Calu3 (cell line): ENCODE measurements at regions not wholly inside any gene's neighbourhood (a gene's known extent, or its start where the extent isn't known, plus 50 kb on each side); places are given as distances from the start of the nearest gene placed in this dataset.

Experiments used
- BruUV-seq: library from RNA; stranded (reverse); fragments of 400-500 nt; replicated peaks from 2 replicates; lab custom pipeline; 2021; lab: Mats Ljungman, UMichigan
- CTCF ChIA-PET: fragments of 300-600 bp; sonication (Branson Sonifier 250); formaldehyde crosslinking; loops from one replicate; lab custom pipeline; 2022; ENCODE audit warnings: antibody characterized with exemption; lab: Charles Lee
- DNase-seq: peaks from one replicate; pipeline ENCODE4 v3.0.0; 2022
- H3K27ac Mint-ChIP-seq: one replicate; pipeline ENCODE4 v1.8.0; 2022; ENCODE audit warnings: mixed read lengths; ENCODE audit not compliant: unreplicated experiment
- H3K27me3 Mint-ChIP-seq: one replicate; pipeline ENCODE4 v1.8.0; 2022; ENCODE audit warnings: mixed read lengths; ENCODE audit not compliant: unreplicated experiment
- H3K36me3 Mint-ChIP-seq: one replicate; pipeline ENCODE4 v1.8.0; 2022; ENCODE audit warnings: mild to moderate bottlenecking, moderate library complexity, mixed read lengths; ENCODE audit not compliant: insufficient read depth, unreplicated experiment
- H3K4me1 Mint-ChIP-seq: one replicate; pipeline ENCODE4 v1.8.0; 2022; ENCODE audit warnings: mild to moderate bottlenecking, low read depth, mixed read lengths; ENCODE audit not compliant: unreplicated experiment
- H3K4me3 Mint-ChIP-seq: one replicate; pipeline ENCODE4 v1.8.0; 2022; ENCODE audit warnings: mild to moderate bottlenecking, low read depth, moderate library complexity, mixed read lengths; ENCODE audit not compliant: unreplicated experiment
- H3K9me3 Mint-ChIP-seq: one replicate; pipeline ENCODE4 v1.8.0; 2022; ENCODE audit warnings: low read depth, mixed read lengths; ENCODE audit not compliant: unreplicated experiment
- CTCF ChIP-seq: fragments of 200-600 bp; IDR thresholded peaks from one replicate; pipeline ENCODE4 v1.8.0; 2022; ENCODE audit warnings: antibody characterized with exemption; ENCODE audit not compliant: unreplicated experiment
- intact Hi-C: fragments of 100-400 bp; cut with micrococcal nuclease; formaldehyde crosslinking; loops from one replicate; pipeline ENCODE4 v1.10.0; 2022; ENCODE audit not compliant: unreplicated experiment

GRCh38 chr5:24899180-24899579 lies 254.4 kb upstream of the CDH10 start:
- H3K36me3 Mint-ChIP-seq, result no peaks in the 10 kb centered on the region
- intact Hi-C loops, result no loop called here
- BruUV-seq, result no TSS peak
- peaks cover 5% of the 10 kb centered on the region for H3K9me3 Mint-ChIP-seq
- no peaks in the 10 kb centered on the region for H3K4me1 Mint-ChIP-seq
- no peak overlapping the region for H3K27ac Mint-ChIP-seq
- no peaks in the 10 kb centered on the region for H3K27me3 Mint-ChIP-seq
- CTCF ChIA-PET, result no interaction called here
- no peak for TF ChIP-seq CTCF
- DNase-seq, result no peak
- no peak overlapping the region for H3K4me3 Mint-ChIP-seq

- Mint-ChIP-seq H3K27ac (no peak overlapping the region), H3K4me3 (no peak overlapping the region), H3K4me1 (no peaks in the 10 kb centered on the region), H3K36me3 (no peaks in the 10 kb centered on the region), H3K9me3 (peaks cover 3% of the 10 kb centered on the region), H3K27me3 (no peaks in the 10 kb centered on the region)
- intact Hi-C loops, result no loop called here
- TF ChIP-seq CTCF, result no peak
- no TSS peak for BruUV-seq
- CTCF ChIA-PET, result no interaction called here
- DNase-seq, result no peak
Measured at GRCh38 chr5:24864244-24864643, 219.5 kb upstream of the CDH10 start.

- Mint-ChIP-seq H3K36me3 (no peaks in the 10 kb centered on the region), H3K4me3 (no peak overlapping the region), H3K27ac (no peak overlapping the region), H3K9me3 (peaks cover 3% of the 10 kb centered on the region), H3K4me1 (no peaks in the 10 kb centered on the region), H3K27me3 (no peaks in the 10 kb centered on the region)
- BruUV-seq, result no TSS peak
- CTCF ChIA-PET, result no interaction called here
- DNase-seq, result no peak
- intact Hi-C loops, result no loop called here
- TF ChIP-seq CTCF, result no peak
Measured at GRCh38 chr5:24862117-24862516, 217.3 kb upstream of the CDH10 start.

GRCh38 chr5:24855485-24855884 lies 210.7 kb upstream of the CDH10 start:
- Mint-ChIP-seq H3K4me3 (no peak overlapping the region), H3K9me3 (peaks cover 4% of the 10 kb centered on the region), H3K4me1 (no peaks in the 10 kb centered on the region), H3K27ac (no peak overlapping the region), H3K36me3 (no peaks in the 10 kb centered on the region), H3K27me3 (no peaks in the 10 kb centered on the region)
- CTCF ChIA-PET, result no interaction called here
- no TSS peak for BruUV-seq
- intact Hi-C loops, result no loop called here
- DNase-seq, result no peak
- no peak for TF ChIP-seq CTCF
